Body of pancreas (tissue), 4 donors: ENCODE measurements at regions not wholly inside any gene's neighbourhood (a gene's known extent, or its start where the extent isn't known, plus 50 kb on each side); places are given as distances from the start of the nearest gene placed in this dataset.

ENCODE experiments used
- POLR2A ChIP-seq, 3 donors: fragments of 450-650 bp; IDR thresholded peaks; one replicate each; pipeline ENCODE4 v1.6.1; 2016; ENCODE audit warnings: antibody characterized with exemption in 3 of 3, mild to moderate bottlenecking in 2 of 3
- TF ChIP-seq, protein P1 (sequence below), 7 experiments: fragments of 450-650 bp in 4 of 7; fragments of 200-600 bp in 3 of 7; sonication (generic) in 3 of 7; IDR thresholded peaks; one replicate each; pipeline ENCODE4 v1.5.1; 2016 to 2019; ENCODE audit warnings: antibody characterized with exemption in 7 of 7

DNA sequence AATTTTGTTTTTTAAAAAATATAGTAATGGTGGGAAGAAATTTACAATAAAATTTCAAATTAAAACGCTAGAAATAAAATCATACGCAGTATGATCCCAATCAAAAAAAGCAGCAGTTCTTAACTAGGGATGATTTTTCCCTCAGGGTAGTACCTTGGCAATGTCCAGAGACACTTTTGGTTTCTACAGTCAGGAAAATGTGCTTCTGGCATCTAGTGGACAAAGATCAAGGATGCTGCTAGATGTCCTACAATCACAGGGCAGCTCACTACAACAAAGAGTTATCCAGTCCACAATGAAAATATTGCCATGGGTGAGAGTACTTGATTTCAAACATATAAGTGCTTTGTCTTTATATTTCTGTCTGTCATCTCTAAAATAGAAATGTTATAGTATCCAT lies 400.2 kb upstream of the SGCD start:
- TF ChIP-seq, protein P1, sequence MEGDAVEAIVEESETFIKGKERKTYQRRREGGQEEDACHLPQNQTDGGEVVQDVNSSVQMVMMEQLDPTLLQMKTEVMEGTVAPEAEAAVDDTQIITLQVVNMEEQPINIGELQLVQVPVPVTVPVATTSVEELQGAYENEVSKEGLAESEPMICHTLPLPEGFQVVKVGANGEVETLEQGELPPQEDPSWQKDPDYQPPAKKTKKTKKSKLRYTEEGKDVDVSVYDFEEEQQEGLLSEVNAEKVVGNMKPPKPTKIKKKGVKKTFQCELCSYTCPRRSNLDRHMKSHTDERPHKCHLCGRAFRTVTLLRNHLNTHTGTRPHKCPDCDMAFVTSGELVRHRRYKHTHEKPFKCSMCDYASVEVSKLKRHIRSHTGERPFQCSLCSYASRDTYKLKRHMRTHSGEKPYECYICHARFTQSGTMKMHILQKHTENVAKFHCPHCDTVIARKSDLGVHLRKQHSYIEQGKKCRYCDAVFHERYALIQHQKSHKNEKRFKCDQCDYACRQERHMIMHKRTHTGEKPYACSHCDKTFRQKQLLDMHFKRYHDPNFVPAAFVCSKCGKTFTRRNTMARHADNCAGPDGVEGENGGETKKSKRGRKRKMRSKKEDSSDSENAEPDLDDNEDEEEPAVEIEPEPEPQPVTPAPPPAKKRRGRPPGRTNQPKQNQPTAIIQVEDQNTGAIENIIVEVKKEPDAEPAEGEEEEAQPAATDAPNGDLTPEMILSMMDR (IDR thresholded peaks at IDR 0.05), result no peak
- TF ChIP-seq POLR2A (IDR thresholded peaks at IDR 0.05), result no peak
